ENCODE measurements at regions not wholly inside any gene's neighbourhood (a gene's known extent, or its start where the extent isn't known, plus 50 kb on each side); places are given as distances from the start of the nearest gene placed in this dataset.

DNA sequence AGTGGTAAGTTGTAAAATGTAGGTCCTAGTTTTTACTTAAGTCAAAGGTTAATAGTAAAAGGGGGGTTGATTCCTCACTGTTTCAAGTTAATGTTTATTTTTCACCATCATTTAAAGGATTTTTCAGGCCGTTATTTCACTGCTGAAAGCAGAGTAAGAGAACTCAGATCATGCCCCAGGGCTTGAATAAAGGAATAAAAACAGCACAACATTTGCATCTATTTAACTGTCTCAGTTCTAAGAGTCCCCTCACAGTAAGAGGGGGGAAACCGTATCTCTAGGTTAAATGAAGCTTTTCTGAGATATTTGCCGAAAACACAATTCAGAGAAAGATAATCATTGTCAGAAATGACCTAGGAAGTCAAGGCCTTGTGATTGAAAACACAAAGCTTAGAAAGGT is 138.2 kb upstream of the KCTD1 start:
- no peaks in the 10 kb centered on the region for H3K79me2 ChIP-seq (ENCODE audit: insufficient read depth, low read length)
- H2AFZ ChIP-seq (ENCODE audit: low read length): no peak overlapping the region
- H3K27me3 ChIP-seq (ENCODE audit: insufficient read depth, low read length): no peaks in the 10 kb centered on the region
- no peaks in the 10 kb centered on the region for H3K9me3 ChIP-seq (ENCODE audit: low read depth, low read length)
- H3K4me2 ChIP-seq (ENCODE audit: insufficient read depth, low read length): no peak overlapping the region
- TF ChIP-seq, protein P1, sequence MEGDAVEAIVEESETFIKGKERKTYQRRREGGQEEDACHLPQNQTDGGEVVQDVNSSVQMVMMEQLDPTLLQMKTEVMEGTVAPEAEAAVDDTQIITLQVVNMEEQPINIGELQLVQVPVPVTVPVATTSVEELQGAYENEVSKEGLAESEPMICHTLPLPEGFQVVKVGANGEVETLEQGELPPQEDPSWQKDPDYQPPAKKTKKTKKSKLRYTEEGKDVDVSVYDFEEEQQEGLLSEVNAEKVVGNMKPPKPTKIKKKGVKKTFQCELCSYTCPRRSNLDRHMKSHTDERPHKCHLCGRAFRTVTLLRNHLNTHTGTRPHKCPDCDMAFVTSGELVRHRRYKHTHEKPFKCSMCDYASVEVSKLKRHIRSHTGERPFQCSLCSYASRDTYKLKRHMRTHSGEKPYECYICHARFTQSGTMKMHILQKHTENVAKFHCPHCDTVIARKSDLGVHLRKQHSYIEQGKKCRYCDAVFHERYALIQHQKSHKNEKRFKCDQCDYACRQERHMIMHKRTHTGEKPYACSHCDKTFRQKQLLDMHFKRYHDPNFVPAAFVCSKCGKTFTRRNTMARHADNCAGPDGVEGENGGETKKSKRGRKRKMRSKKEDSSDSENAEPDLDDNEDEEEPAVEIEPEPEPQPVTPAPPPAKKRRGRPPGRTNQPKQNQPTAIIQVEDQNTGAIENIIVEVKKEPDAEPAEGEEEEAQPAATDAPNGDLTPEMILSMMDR (IDR thresholded peaks at IDR 0.05; ENCODE audit: extremely low read depth, low read depth, low read length): no peak
- H3K4me3 ChIP-seq (ENCODE audit: insufficient read depth, low read length): no peak overlapping the region
- DNase-seq (ENCODE audit: insufficient read length, low spot score, missing footprints): no peak
- no peak overlapping the region for H3K27ac ChIP-seq (ENCODE audit: low read depth, low read length)
- H3K4me1 ChIP-seq (ENCODE audit: insufficient read depth, low read length): no peaks in the 10 kb centered on the region
- H4K20me1 ChIP-seq (ENCODE audit: insufficient read depth, low read length): no peaks in the 10 kb centered on the region
- H3K36me3 ChIP-seq (ENCODE audit: insufficient read depth, low read length): no peaks in the 10 kb centered on the region

- no peaks in the 10 kb centered on the region for H3K79me2 ChIP-seq (ENCODE audit: insufficient read depth, low read length)
- no peak overlapping the region for H3K27ac ChIP-seq (ENCODE audit: low read depth, low read length)
- no peaks in the 10 kb centered on the region for H3K27me3 ChIP-seq (ENCODE audit: insufficient read depth, low read length)
- no peak for DNase-seq (ENCODE audit: insufficient read length, low spot score, missing footprints)
- no peak overlapping the region for H3K4me2 ChIP-seq (ENCODE audit: insufficient read depth, low read length)
- H2AFZ ChIP-seq (ENCODE audit: low read length): no peak overlapping the region
- no peaks in the 10 kb centered on the region for H3K9me3 ChIP-seq (ENCODE audit: low read depth, low read length)
- H3K4me1 ChIP-seq (ENCODE audit: insufficient read depth, low read length): no peaks in the 10 kb centered on the region
- TF ChIP-seq, protein P1 (IDR thresholded peaks at IDR 0.05; ENCODE audit: extremely low read depth, low read depth, low read length): no peak
- no peak overlapping the region for H3K4me3 ChIP-seq (ENCODE audit: insufficient read depth, low read length)
- H3K36me3 ChIP-seq (ENCODE audit: insufficient read depth, low read length): no peaks in the 10 kb centered on the region
- H4K20me1 ChIP-seq (ENCODE audit: insufficient read depth, low read length): no peaks in the 10 kb centered on the region
These were observed 137.2 kb upstream of the KCTD1 start for GRCh38 chr18:26685438-26686157.

DNA sequence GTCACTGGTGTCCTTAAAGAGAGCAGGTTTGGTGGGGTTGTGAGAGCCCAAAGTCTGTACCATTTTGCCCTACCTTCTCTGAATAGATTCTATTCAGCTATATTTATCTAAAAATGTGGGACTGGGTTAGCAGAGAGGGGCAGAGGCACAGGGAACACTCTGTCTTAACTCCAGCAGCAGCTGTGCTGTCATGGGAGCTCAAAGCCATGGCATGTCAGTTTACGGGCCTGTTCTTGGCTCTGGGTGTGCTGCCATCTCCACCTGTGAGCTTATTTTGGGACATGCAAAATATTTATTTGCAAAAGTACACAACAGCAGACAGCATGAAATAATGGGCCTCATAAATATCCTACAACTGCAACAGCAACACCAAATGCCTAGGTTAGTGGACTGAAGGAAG is 129.6 kb upstream of the KCTD1 start:
- Histone ChIP-seq H3K36me3 (ENCODE audit: insufficient read depth, low read length) (no peaks in the 10 kb centered on the region), H3K4me2 (ENCODE audit: insufficient read depth, low read length) (no peak overlapping the region), H3K79me2 (ENCODE audit: insufficient read depth, low read length) (no peaks in the 10 kb centered on the region), H3K27me3 (ENCODE audit: insufficient read depth, low read length) (no peaks in the 10 kb centered on the region), H3K4me3 (ENCODE audit: insufficient read depth, low read length) (no peak overlapping the region), H3K4me1 (ENCODE audit: insufficient read depth, low read length) (no peaks in the 10 kb centered on the region), H4K20me1 (ENCODE audit: insufficient read depth, low read length) (no peaks in the 10 kb centered on the region), H2AFZ (ENCODE audit: low read length) (no peak overlapping the region), H3K9me3 (ENCODE audit: low read depth, low read length) (no peaks in the 10 kb centered on the region), H3K27ac (ENCODE audit: low read depth, low read length) (no peak overlapping the region)
- TF ChIP-seq, protein P1 (IDR thresholded peaks at IDR 0.05; ENCODE audit: extremely low read depth, low read depth, low read length): no peak
- no peak for DNase-seq (ENCODE audit: insufficient read length, low spot score, missing footprints)

GRCh38 chr18:26667046-26667445 is 118.7 kb upstream of the KCTD1 start:
- H3K79me2 ChIP-seq (ENCODE audit: insufficient read depth, low read length): no peaks in the 10 kb centered on the region
- H3K27me3 ChIP-seq (ENCODE audit: insufficient read depth, low read length): no peaks in the 10 kb centered on the region
- TF ChIP-seq, protein P1 (IDR thresholded peaks at IDR 0.05; ENCODE audit: extremely low read depth, low read depth, low read length): no peak
- no peak overlapping the region for H3K4me2 ChIP-seq (ENCODE audit: insufficient read depth, low read length)
- H2AFZ ChIP-seq (ENCODE audit: low read length): no peak overlapping the region
- H3K4me3 ChIP-seq (ENCODE audit: insufficient read depth, low read length): no peak overlapping the region
- H3K36me3 ChIP-seq (ENCODE audit: insufficient read depth, low read length): no peaks in the 10 kb centered on the region
- DNase-seq (ENCODE audit: insufficient read length, low spot score, missing footprints): no peak
- no peaks in the 10 kb centered on the region for H3K4me1 ChIP-seq (ENCODE audit: insufficient read depth, low read length)
- H3K9me3 ChIP-seq (ENCODE audit: low read depth, low read length): no peaks in the 10 kb centered on the region
- H3K27ac ChIP-seq (ENCODE audit: low read depth, low read length): no peak overlapping the region
- no peaks in the 10 kb centered on the region for H4K20me1 ChIP-seq (ENCODE audit: insufficient read depth, low read length)

All from osteoblast (primary cell).